ENCODE measurements at regions not wholly inside any gene's neighbourhood (a gene's known extent, or its start where the extent isn't known, plus 50 kb on each side); places are given as distances from the start of the nearest gene placed in this dataset.
A peak's percentile ranks its signal among the peaks of the same experiment; 100 is the strongest.

GRCh38 chr2:187054501-187055319, 205.7 kb upstream of the ZSWIM2 start (continued):
- no peak for TF ChIP-seq POLR2AphosphoS5 (IDR thresholded peaks at IDR 0.05; ENCODE audit: low read depth)
- no peak for TF ChIP-seq ZNF331 (CRISPR knock-in tag; IDR thresholded peaks at IDR 0.05; ENCODE audit: low read depth)
- TF ChIP-seq, protein P1, sequence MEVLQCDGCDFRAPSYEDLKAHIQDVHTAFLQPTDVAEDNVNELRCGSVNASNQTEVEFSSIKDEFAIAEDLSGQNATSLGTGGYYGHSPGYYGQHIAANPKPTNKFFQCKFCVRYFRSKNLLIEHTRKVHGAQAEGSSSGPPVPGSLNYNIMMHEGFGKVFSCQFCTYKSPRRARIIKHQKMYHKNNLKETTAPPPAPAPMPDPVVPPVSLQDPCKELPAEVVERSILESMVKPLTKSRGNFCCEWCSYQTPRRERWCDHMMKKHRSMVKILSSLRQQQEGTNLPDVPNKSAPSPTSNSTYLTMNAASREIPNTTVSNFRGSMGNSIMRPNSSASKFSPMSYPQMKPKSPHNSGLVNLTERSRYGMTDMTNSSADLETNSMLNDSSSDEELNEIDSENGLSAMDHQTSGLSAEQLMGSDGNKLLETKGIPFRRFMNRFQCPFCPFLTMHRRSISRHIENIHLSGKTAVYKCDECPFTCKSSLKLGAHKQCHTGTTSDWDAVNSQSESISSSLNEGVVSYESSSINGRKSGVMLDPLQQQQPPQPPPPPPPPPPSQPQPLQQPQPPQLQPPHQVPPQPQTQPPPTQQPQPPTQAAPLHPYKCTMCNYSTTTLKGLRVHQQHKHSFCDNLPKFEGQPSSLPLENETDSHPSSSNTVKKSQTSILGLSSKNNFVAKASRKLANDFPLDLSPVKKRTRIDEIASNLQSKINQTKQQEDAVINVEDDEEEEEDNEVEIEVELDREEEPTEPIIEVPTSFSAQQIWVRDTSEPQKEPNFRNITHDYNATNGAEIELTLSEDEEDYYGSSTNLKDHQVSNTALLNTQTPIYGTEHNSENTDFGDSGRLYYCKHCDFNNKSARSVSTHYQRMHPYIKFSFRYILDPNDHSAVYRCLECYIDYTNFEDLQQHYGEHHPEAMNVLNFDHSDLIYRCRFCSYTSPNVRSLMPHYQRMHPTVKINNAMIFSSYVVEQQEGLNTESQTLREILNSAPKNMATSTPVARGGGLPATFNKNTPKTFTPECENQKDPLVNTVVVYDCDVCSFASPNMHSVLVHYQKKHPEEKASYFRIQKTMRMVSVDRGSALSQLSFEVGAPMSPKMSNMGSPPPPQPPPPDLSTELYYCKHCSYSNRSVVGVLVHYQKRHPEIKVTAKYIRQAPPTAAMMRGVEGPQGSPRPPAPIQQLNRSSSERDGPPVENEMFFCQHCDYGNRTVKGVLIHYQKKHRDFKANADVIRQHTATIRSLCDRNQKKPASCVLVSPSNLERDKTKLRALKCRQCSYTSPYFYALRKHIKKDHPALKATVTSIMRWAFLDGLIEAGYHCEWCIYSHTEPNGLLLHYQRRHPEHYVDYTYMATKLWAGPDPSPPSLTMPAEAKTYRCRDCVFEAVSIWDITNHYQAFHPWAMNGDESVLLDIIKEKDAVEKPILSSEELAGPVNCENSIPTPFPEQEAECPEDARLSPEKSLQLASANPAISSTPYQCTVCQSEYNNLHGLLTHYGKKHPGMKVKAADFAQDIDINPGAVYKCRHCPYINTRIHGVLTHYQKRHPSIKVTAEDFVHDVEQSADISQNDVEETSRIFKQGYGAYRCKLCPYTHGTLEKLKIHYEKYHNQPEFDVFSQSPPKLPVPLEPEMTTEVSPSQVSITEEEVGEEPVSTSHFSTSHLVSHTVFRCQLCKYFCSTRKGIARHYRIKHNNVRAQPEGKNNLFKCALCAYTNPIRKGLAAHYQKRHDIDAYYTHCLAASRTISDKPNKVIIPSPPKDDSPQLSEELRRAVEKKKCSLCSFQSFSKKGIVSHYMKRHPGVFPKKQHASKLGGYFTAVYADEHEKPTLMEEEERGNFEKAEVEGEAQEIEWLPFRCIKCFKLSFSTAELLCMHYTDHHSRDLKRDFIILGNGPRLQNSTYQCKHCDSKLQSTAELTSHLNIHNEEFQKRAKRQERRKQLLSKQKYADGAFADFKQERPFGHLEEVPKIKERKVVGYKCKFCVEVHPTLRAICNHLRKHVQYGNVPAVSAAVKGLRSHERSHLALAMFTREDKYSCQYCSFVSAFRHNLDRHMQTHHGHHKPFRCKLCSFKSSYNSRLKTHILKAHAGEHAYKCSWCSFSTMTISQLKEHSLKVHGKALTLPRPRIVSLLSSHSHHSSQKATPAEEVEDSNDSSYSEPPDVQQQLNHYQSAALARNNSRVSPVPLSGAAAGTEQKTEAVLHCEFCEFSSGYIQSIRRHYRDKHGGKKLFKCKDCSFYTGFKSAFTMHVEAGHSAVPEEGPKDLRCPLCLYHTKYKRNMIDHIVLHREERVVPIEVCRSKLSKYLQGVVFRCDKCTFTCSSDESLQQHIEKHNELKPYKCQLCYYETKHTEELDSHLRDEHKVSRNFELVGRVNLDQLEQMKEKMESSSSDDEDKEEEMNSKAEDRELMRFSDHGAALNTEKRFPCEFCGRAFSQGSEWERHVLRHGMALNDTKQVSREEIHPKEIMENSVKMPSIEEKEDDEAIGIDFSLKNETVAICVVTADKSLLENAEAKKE (CRISPR knock-in tag; IDR thresholded peaks at IDR 0.05), result peak; percentile 57; the same call in 1 of the 2 replicates
- TF ChIP-seq ZNF114 (CRISPR knock-in tag; IDR thresholded peaks at IDR 0.05), result no peak
- TF ChIP-seq, protein P2, sequence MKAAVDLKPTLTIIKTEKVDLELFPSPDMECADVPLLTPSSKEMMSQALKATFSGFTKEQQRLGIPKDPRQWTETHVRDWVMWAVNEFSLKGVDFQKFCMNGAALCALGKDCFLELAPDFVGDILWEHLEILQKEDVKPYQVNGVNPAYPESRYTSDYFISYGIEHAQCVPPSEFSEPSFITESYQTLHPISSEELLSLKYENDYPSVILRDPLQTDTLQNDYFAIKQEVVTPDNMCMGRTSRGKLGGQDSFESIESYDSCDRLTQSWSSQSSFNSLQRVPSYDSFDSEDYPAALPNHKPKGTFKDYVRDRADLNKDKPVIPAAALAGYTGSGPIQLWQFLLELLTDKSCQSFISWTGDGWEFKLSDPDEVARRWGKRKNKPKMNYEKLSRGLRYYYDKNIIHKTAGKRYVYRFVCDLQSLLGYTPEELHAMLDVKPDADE (IDR thresholded peaks at IDR 0.05), result no peak

GRCh38 chr2:187051350-187051749, 202.4 kb upstream of the ZSWIM2 start:
- H3K27me3 ChIP-seq (ENCODE audit: insufficient read depth), result no peaks in the 10 kb centered on the region
- H3K27ac ChIP-seq (ENCODE audit: low read depth), result no peak overlapping the region
- Mint-ChIP-seq H3K4me1 (no peaks in the 10 kb centered on the region), H3K4me3 (no peak overlapping the region), H3K27ac (no peak overlapping the region), H3K36me3 (ENCODE audit: low read depth) (no peaks in the 10 kb centered on the region), H3K27me3 (ENCODE audit: insufficient read depth, low read depth, poor library complexity) (no peaks in the 10 kb centered on the region), H3K9me3 (no peaks in the 10 kb centered on the region; the same call in 2 of the 3 replicates)
- DNase-seq (ENCODE audit: low spot score), result no peak
- H3K9me2 ChIP-seq (ENCODE audit: insufficient read depth), result peaks cover 3% of the 10 kb centered on the region; the same call in 1 of the 2 replicates
- no peak overlapping the region for H3K4me2 ChIP-seq
- no peaks in the 10 kb centered on the region for H4K20me1 ChIP-seq (replicated peaks; ENCODE audit: insufficient read depth)
- H3K79me2 ChIP-seq (replicated peaks; ENCODE audit: insufficient read depth), result no peaks in the 10 kb centered on the region
- ATAC-seq, result no peak
- H2AFZ ChIP-seq, result no peak overlapping the region; the same call in 1 of the 2 replicates
- no peaks in the 10 kb centered on the region for H3F3A ChIP-seq (replicated peaks; ENCODE audit: low read depth)
- no peaks in the 10 kb centered on the region for H3K4me1 ChIP-seq (ENCODE audit: insufficient read depth)
- no peak overlapping the region for H3K4me3 ChIP-seq
- no peaks in the 10 kb centered on the region for H3K36me3 ChIP-seq (ENCODE audit: insufficient read depth)
- TF ChIP-seq EZH2phosphoT487 (IDR thresholded peaks at IDR 0.05; ENCODE audit: unreplicated experiment) (no peak), POLR2AphosphoS5 (IDR thresholded peaks at IDR 0.05; ENCODE audit: low read depth) (no peak)
- TF ChIP-seq, protein P3, sequence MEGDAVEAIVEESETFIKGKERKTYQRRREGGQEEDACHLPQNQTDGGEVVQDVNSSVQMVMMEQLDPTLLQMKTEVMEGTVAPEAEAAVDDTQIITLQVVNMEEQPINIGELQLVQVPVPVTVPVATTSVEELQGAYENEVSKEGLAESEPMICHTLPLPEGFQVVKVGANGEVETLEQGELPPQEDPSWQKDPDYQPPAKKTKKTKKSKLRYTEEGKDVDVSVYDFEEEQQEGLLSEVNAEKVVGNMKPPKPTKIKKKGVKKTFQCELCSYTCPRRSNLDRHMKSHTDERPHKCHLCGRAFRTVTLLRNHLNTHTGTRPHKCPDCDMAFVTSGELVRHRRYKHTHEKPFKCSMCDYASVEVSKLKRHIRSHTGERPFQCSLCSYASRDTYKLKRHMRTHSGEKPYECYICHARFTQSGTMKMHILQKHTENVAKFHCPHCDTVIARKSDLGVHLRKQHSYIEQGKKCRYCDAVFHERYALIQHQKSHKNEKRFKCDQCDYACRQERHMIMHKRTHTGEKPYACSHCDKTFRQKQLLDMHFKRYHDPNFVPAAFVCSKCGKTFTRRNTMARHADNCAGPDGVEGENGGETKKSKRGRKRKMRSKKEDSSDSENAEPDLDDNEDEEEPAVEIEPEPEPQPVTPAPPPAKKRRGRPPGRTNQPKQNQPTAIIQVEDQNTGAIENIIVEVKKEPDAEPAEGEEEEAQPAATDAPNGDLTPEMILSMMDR (conservative IDR thresholded peaks at IDR 0.05; ENCODE audit: low read depth in 2 of 2), result no peak

All from GM23338 (cell line).